ENCODE measurements at regions not wholly inside any gene's neighbourhood (a gene's known extent, or its start where the extent isn't known, plus 50 kb on each side); places are given as distances from the start of the nearest gene placed in this dataset.

GRCh38 chr6:147695819-147696218, 187.3 kb downstream of the SAMD5 start:
- no peak overlapping the region for H3K4me3 ChIP-seq (ENCODE audit: low read depth, low read length)
- H2AFZ ChIP-seq (ENCODE audit: low read length, unreplicated experiment): no peak overlapping the region
- H3K4me1 ChIP-seq (ENCODE audit: control insufficient read depth, insufficient read depth, low read length, unreplicated experiment): no peaks in the 10 kb centered on the region
- H3K27me3 ChIP-seq (ENCODE audit: insufficient read depth, low read length): no peaks in the 10 kb centered on the region
- no peaks in the 10 kb centered on the region for H3K79me2 ChIP-seq (ENCODE audit: control insufficient read depth, insufficient read depth, low read length, unreplicated experiment)
- no peak overlapping the region for H3K27ac ChIP-seq (ENCODE audit: low read depth, low read length)
- no peaks in the 10 kb centered on the region for H3K36me3 ChIP-seq (ENCODE audit: insufficient read depth, low read length)

- Histone ChIP-seq H2AFZ (ENCODE audit: low read length, unreplicated experiment) (no peak overlapping the region), H3K79me2 (ENCODE audit: control insufficient read depth, insufficient read depth, low read length, unreplicated experiment) (no peaks in the 10 kb centered on the region), H3K36me3 (ENCODE audit: insufficient read depth, low read length) (no peaks in the 10 kb centered on the region), H3K4me1 (ENCODE audit: control insufficient read depth, insufficient read depth, low read length, unreplicated experiment) (no peaks in the 10 kb centered on the region), H3K4me3 (ENCODE audit: low read depth, low read length) (no peak overlapping the region), H3K27ac (ENCODE audit: low read depth, low read length) (no peak overlapping the region), H3K27me3 (ENCODE audit: insufficient read depth, low read length) (no peaks in the 10 kb centered on the region)
Measured at GRCh38 chr6:147699140-147699539, 190.7 kb downstream of the SAMD5 start.

GRCh38 chr6:147699637-147700036, 191.1 kb downstream of the SAMD5 start:
- no peaks in the 10 kb centered on the region for H3K4me1 ChIP-seq (ENCODE audit: control insufficient read depth, insufficient read depth, low read length, unreplicated experiment)
- H3K27me3 ChIP-seq (ENCODE audit: insufficient read depth, low read length): no peaks in the 10 kb centered on the region
- no peak overlapping the region for H2AFZ ChIP-seq (ENCODE audit: low read length, unreplicated experiment)
- H3K79me2 ChIP-seq (ENCODE audit: control insufficient read depth, insufficient read depth, low read length, unreplicated experiment): no peaks in the 10 kb centered on the region
- H3K4me3 ChIP-seq (ENCODE audit: low read depth, low read length): no peak overlapping the region
- H3K36me3 ChIP-seq (ENCODE audit: insufficient read depth, low read length): no peaks in the 10 kb centered on the region
- no peak overlapping the region for H3K27ac ChIP-seq (ENCODE audit: low read depth, low read length)

- Histone ChIP-seq H3K27ac (ENCODE audit: low read depth, low read length) (no peak overlapping the region), H3K36me3 (ENCODE audit: insufficient read depth, low read length) (no peaks in the 10 kb centered on the region)
Measured at GRCh38 chr6:147700436-147701209, 192.1 kb downstream of the SAMD5 start.

GRCh38 chr6:147704691-147705090, 196.2 kb downstream of the SAMD5 start:
- no peaks in the 10 kb centered on the region for H3K4me1 ChIP-seq (ENCODE audit: control insufficient read depth, insufficient read depth, low read length, unreplicated experiment)
- H2AFZ ChIP-seq (ENCODE audit: low read length, unreplicated experiment): no peak overlapping the region
- H3K79me2 ChIP-seq (ENCODE audit: control insufficient read depth, insufficient read depth, low read length, unreplicated experiment): no peaks in the 10 kb centered on the region
- no peaks in the 10 kb centered on the region for H3K27me3 ChIP-seq (ENCODE audit: insufficient read depth, low read length)
- no peaks in the 10 kb centered on the region for H3K36me3 ChIP-seq (ENCODE audit: insufficient read depth, low read length)
- no peak overlapping the region for H3K4me3 ChIP-seq (ENCODE audit: low read depth, low read length)
- H3K27ac ChIP-seq (ENCODE audit: low read depth, low read length): no peak overlapping the region

More at GRCh38 chr6:147700436-147701209, 192.1 kb downstream of the SAMD5 start:
- Histone ChIP-seq H2AFZ (ENCODE audit: low read length, unreplicated experiment) (no peak overlapping the region), H3K27me3 (ENCODE audit: insufficient read depth, low read length) (no peaks in the 10 kb centered on the region), H3K4me3 (ENCODE audit: low read depth, low read length) (no peak overlapping the region), H3K79me2 (ENCODE audit: control insufficient read depth, insufficient read depth, low read length, unreplicated experiment) (no peaks in the 10 kb centered on the region), H3K4me1 (ENCODE audit: control insufficient read depth, insufficient read depth, low read length, unreplicated experiment) (no peaks in the 10 kb centered on the region)

- Histone ChIP-seq H3K27me3 (ENCODE audit: insufficient read depth, low read length) (no peaks in the 10 kb centered on the region), H3K4me1 (ENCODE audit: control insufficient read depth, insufficient read depth, low read length, unreplicated experiment) (no peaks in the 10 kb centered on the region), H2AFZ (ENCODE audit: low read length, unreplicated experiment) (no peak overlapping the region), H3K27ac (ENCODE audit: low read depth, low read length) (no peak overlapping the region), H3K4me3 (ENCODE audit: low read depth, low read length) (no peak overlapping the region), H3K79me2 (ENCODE audit: control insufficient read depth, insufficient read depth, low read length, unreplicated experiment) (no peaks in the 10 kb centered on the region), H3K36me3 (ENCODE audit: insufficient read depth, low read length) (no peaks in the 10 kb centered on the region)
Measured at GRCh38 chr6:147707524-147707923, 199.0 kb downstream of the SAMD5 start.

- Histone ChIP-seq H3K4me3 (ENCODE audit: low read depth, low read length) (no peak overlapping the region), H3K36me3 (ENCODE audit: insufficient read depth, low read length) (no peaks in the 10 kb centered on the region), H3K27ac (ENCODE audit: low read depth, low read length) (no peak overlapping the region), H3K4me1 (ENCODE audit: control insufficient read depth, insufficient read depth, low read length, unreplicated experiment) (no peaks in the 10 kb centered on the region), H3K27me3 (ENCODE audit: insufficient read depth, low read length) (no peaks in the 10 kb centered on the region), H2AFZ (ENCODE audit: low read length, unreplicated experiment) (no peak overlapping the region), H3K79me2 (ENCODE audit: control insufficient read depth, insufficient read depth, low read length, unreplicated experiment) (no peaks in the 10 kb centered on the region)
Measured at GRCh38 chr6:147708170-147708569, 199.7 kb downstream of the SAMD5 start.

- Histone ChIP-seq H3K4me3 (ENCODE audit: low read depth, low read length) (no peak overlapping the region), H3K27me3 (ENCODE audit: insufficient read depth, low read length) (no peaks in the 10 kb centered on the region), H3K79me2 (ENCODE audit: control insufficient read depth, insufficient read depth, low read length, unreplicated experiment) (no peaks in the 10 kb centered on the region), H3K36me3 (ENCODE audit: insufficient read depth, low read length) (no peaks in the 10 kb centered on the region), H2AFZ (ENCODE audit: low read length, unreplicated experiment) (no peak overlapping the region), H3K27ac (ENCODE audit: low read depth, low read length) (no peak overlapping the region), H3K4me1 (ENCODE audit: control insufficient read depth, insufficient read depth, low read length, unreplicated experiment) (no peaks in the 10 kb centered on the region)
Measured at GRCh38 chr6:147709396-147710272, 201.1 kb downstream of the SAMD5 start.

- H3K4me3 ChIP-seq (ENCODE audit: low read depth, low read length): no peak overlapping the region
- no peaks in the 10 kb centered on the region for H3K79me2 ChIP-seq (ENCODE audit: control insufficient read depth, insufficient read depth, low read length, unreplicated experiment)
- H3K4me1 ChIP-seq (ENCODE audit: control insufficient read depth, insufficient read depth, low read length, unreplicated experiment): no peaks in the 10 kb centered on the region
- no peak overlapping the region for H3K27ac ChIP-seq (ENCODE audit: low read depth, low read length)
- no peaks in the 10 kb centered on the region for H3K36me3 ChIP-seq (ENCODE audit: insufficient read depth, low read length)
- no peaks in the 10 kb centered on the region for H3K27me3 ChIP-seq (ENCODE audit: insufficient read depth, low read length)
- no peak overlapping the region for H2AFZ ChIP-seq (ENCODE audit: low read length, unreplicated experiment)
Measured at GRCh38 chr6:147710890-147711289, 202.4 kb downstream of the SAMD5 start.

GRCh38 chr6:147711476-147711875, 203.0 kb downstream of the SAMD5 start:
- H3K4me1 ChIP-seq (ENCODE audit: control insufficient read depth, insufficient read depth, low read length, unreplicated experiment): no peaks in the 10 kb centered on the region
- no peaks in the 10 kb centered on the region for H3K79me2 ChIP-seq (ENCODE audit: control insufficient read depth, insufficient read depth, low read length, unreplicated experiment)
- no peak overlapping the region for H3K27ac ChIP-seq (ENCODE audit: low read depth, low read length)
- H3K27me3 ChIP-seq (ENCODE audit: insufficient read depth, low read length): no peaks in the 10 kb centered on the region
- no peaks in the 10 kb centered on the region for H3K36me3 ChIP-seq (ENCODE audit: insufficient read depth, low read length)
- H3K4me3 ChIP-seq (ENCODE audit: low read depth, low read length): no peak overlapping the region
- H2AFZ ChIP-seq (ENCODE audit: low read length, unreplicated experiment): no peak overlapping the region

GRCh38 chr6:147712841-147713240, 204.4 kb downstream of the SAMD5 start:
- H3K36me3 ChIP-seq (ENCODE audit: insufficient read depth, low read length): no peaks in the 10 kb centered on the region
- H3K27me3 ChIP-seq (ENCODE audit: insufficient read depth, low read length): no peaks in the 10 kb centered on the region
- no peak overlapping the region for H3K27ac ChIP-seq (ENCODE audit: low read depth, low read length)
- no peaks in the 10 kb centered on the region for H3K79me2 ChIP-seq (ENCODE audit: control insufficient read depth, insufficient read depth, low read length, unreplicated experiment)
- H3K4me3 ChIP-seq (ENCODE audit: low read depth, low read length): no peak overlapping the region
- H3K4me1 ChIP-seq (ENCODE audit: control insufficient read depth, insufficient read depth, low read length, unreplicated experiment): no peaks in the 10 kb centered on the region
- H2AFZ ChIP-seq (ENCODE audit: low read length, unreplicated experiment): no peak overlapping the region

Data from ACC112 (cell line).